Erythroblast (primary cell): ENCODE measurements at regions not wholly inside any gene's neighbourhood (a gene's known extent, or its start where the extent isn't known, plus 50 kb on each side); places are given as distances from the start of the nearest gene placed in this dataset.

Source experiments
- DNase-seq, 2 experiments: peaks; one replicate each; lab custom pipeline; 2025; lab: John Stamatoyannopoulos, UW
- GATA1 ChIP-seq: IDR thresholded peaks from 2 replicates; pipeline ENCODE4 v1.6.1; 2011; ENCODE audit warnings: low read depth, mild to moderate bottlenecking, control low read depth, low read length, moderate library complexity
- POLR2A ChIP-seq: IDR thresholded peaks from 2 replicates; pipeline ENCODE4 v1.6.1; 2011; ENCODE audit warnings: mild to moderate bottlenecking, low read length

DNA sequence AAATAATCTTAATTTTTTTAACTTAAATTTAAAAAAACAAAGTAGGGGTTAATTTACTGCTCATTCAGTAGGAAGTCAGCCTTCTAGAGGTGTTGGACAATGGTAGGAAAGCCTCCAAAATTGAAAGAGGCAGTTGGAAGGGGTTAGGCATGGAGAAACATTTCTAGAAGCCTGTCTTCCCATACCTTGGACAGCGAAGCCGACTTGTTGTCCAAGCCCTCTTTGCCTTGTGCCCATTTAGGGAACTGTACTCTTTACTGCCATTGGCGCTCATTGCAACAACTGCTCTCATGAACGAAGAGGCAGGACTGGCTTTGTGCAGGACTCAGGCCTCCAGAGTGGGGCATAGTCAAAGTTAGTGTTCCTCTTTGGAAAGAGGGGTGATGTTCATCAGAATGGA, 333.3 kb downstream of the HRH4 start:
- DNase-seq: no peak
- TF ChIP-seq POLR2A (no peak), GATA1 (no peak)

DNA sequence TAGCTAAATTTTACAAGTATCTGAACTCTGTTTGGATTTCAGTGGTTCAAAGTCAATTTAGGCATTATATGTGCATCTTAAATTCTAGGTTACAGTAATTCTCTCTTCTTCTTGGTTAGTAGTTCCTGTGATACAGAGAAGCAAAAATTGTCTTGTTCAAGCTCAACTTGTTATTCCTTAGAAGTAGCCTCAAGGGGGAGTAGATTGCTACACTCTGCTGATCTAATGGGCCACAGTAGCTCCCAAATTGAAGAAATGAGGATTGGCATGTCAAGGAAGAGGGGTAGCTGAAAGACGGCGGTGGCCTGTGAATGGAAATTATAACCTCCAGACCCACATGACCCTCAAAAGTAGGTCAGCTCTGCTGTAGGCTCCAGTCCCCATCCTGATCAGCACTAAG, 334.7 kb downstream of the HRH4 start:
- no peak for DNase-seq
- TF ChIP-seq POLR2A: no peak
- TF ChIP-seq GATA1: no peak

GRCh38 chr18:24797981-24798380, 337.5 kb downstream of the HRH4 start:
- TF ChIP-seq POLR2A (no peak), GATA1 (no peak)
- no peak for DNase-seq

DNA sequence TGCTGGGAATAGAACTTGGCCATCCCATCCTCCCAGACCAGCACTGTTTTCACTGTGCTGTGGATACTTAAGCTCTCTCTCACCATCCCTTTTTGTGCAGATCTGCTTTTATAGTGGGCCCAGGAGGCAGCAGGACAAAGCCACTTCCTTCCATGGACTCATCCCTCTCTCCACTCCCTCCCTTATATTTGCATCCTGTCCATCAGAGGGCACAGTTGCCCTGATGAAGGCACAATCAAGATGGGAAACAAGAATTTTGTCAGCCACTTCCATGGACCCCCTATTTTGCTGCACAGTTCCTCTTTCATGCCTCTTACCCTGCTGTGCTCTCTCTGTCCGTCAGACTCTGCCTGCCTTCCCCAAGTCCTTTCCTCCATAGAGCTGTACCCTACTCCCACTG, 338.7 kb downstream of the HRH4 start:
- DNase-seq: no peak
- TF ChIP-seq POLR2A (no peak), GATA1 (no peak)

- no peak for DNase-seq
- TF ChIP-seq POLR2A (no peak), GATA1 (no peak)
Observed at GRCh38 chr18:24799720-24800119, 339.3 kb downstream of the HRH4 start.

DNA sequence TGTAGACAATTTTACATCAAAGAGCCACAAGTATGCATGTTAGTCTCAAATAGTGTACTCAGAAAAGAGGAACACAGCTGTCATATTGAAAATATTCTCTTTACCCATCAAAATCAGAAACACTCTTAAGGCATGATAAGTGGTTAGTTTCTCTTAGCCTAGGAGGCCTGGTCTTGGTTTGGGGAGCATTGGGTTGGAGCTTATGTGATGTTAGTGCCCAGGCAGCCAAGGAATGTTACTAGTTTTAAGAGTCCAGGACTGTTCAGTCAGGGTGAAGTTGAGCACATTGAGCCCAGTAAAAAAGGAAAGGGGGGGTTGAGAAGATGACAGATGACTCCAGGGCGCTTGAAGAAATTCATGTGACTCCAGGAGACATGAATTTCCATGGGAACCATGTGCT, 340.6 kb downstream of the HRH4 start:
- no peak for DNase-seq
- TF ChIP-seq GATA1 (no peak), POLR2A (no peak)

DNA sequence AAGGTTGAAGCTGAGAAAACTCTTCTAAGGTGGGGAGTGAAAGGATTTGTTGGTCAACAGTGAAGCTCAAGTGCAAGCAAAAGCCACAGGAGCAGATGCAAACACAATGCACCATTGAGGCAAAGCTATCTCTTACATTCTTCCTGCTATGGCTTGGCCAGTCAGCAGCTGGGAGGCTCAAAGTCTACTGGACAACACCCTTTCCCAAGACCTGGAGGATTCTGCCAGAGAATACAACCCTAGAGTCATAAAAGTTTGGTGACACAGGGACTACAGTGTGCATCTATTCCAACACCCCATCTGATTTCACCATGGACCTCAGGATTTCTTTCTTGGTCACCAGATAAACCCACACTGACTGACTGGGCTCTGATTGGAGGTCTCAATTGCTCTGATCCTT, 342.0 kb downstream of the HRH4 start:
- DNase-seq: no peak
- no peak for TF ChIP-seq GATA1
- no peak for TF ChIP-seq POLR2A

GRCh38 chr18:24805156-24805555, 344.7 kb downstream of the HRH4 start:
- no peak for TF ChIP-seq GATA1
- no peak for DNase-seq

- no peak for DNase-seq
- TF ChIP-seq GATA1 (no peak), POLR2A (no peak)
Observed at GRCh38 chr18:24809173-24809950, 348.9 kb downstream of the HRH4 start.

DNA sequence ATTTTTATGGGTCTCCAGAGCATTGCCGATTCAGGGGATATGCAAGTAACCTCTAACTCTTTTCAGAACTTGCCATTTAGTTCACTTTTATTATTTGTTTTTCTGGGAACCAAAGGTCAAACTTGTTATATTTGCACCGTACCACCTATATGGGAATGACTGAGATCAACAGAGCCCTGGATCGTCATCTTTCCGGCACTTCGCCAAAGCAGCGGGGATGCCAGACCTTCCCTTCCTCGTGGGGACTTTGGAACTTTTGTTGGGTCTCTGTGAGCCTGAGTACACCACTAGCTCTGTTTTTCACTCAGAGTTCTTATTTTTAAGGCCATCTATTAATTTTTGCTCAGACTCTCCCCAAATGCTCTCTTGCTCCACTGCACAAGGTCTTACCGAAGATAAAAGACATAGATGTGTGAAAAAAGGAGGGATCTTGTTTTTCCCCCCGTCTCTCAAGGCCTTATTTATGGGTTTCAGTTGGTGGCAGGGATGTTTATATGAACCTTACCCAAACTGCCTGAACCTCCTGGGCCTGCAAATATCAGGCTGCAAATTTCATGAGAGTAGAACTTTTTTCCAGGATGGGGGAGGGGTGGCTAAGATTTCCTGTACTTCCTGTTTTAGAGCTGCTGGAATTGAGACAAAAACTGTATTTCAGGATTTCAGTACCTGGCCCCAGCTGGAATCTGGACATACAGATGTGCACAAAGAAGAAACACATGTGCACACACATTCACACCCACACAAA, 350.3 kb downstream of the HRH4 start:
- TF ChIP-seq POLR2A: no peak
- no peak for TF ChIP-seq GATA1
- no peak for DNase-seq

GRCh38 chr18:24811950-24812681, 351.7 kb downstream of the HRH4 start:
- no peak for DNase-seq
- TF ChIP-seq POLR2A (no peak), GATA1 (no peak)

GRCh38 chr18:24814521-24814920, 354.1 kb downstream of the HRH4 start:
- no peak for DNase-seq
- TF ChIP-seq POLR2A (no peak), GATA1 (no peak)

DNA sequence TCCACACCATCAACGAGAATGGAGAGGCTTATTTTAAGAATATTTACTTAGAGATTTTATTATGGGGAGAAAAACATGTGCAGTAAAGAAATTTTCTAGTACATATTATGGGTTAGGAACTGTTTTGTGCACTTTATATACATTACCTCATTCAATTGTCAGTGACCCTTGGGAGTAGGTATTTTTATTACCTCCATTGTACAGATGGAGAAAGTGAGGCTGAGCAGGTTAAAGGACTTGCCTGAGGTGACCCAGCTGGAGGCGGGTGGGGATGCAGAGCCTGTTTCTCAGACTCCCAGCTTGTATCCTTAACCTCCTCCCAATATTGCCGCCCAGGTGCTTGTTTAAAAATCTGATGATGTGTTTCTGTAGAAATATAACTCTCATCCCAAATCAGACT, 356.7 kb downstream of the HRH4 start:
- TF ChIP-seq POLR2A (no peak), GATA1 (no peak)

More for the DNA sequence above, 356.7 kb downstream of the HRH4 start:
- DNase-seq: no peak
